GM23338 (cell line): ENCODE measurements at regions not wholly inside any gene's neighbourhood (a gene's known extent, or its start where the extent isn't known, plus 50 kb on each side); places are given as distances from the start of the nearest gene placed in this dataset.

ENCODE experiments used
- ATAC-seq: fragments of 200-7000 bp; cut with Tn5 transposase; 3 replicates; pipeline ENCODE4 v1.9.1; 2020
- DNase-seq: peaks from one replicate; pipeline ENCODE4 v3.0.0-alpha.2; 2015; ENCODE audit warnings: low spot score
- H2AFZ ChIP-seq: fragments of 200-600 bp; sonication (generic); 2 replicates; pipeline ENCODE4 v1.8.0; 2016; ENCODE audit warnings: antibody characterized with exemption, mild to moderate bottlenecking, moderate library complexity
- H3F3A ChIP-seq: fragments of 200-600 bp; sonication (generic); replicated peaks from 2 replicates; pipeline ENCODE4 v1.8.0; 2017; ENCODE audit warnings: antibody characterized with exemption, mixed run types, low read depth
- H3K27ac ChIP-seq: fragments of 200-600 bp; sonication (generic); 2 replicates; pipeline ENCODE4 v1.6.1; 2016; ENCODE audit warnings: low read depth
- H3K27me3 ChIP-seq: fragments of 200-600 bp; sonication (generic); 2 replicates; pipeline ENCODE4 v1.8.0; 2016; ENCODE audit warnings: mild to moderate bottlenecking, mixed run types, moderate library complexity; ENCODE audit not compliant: insufficient read depth
- H3K36me3 ChIP-seq: fragments of 200-600 bp; sonication (generic); 2 replicates; pipeline ENCODE4 v1.8.0; 2016; ENCODE audit warnings: mild to moderate bottlenecking; ENCODE audit not compliant: insufficient read depth
- H3K4me1 ChIP-seq: fragments of 200-600 bp; sonication (generic); 2 replicates; pipeline ENCODE4 v1.8.0; 2016; ENCODE audit warnings: mild to moderate bottlenecking, moderate library complexity; ENCODE audit not compliant: insufficient read depth
- H3K4me2 ChIP-seq: fragments of 200-600 bp; sonication (generic); 2 replicates; pipeline ENCODE4 v1.7.1; 2017; ENCODE audit warnings: mixed run types
- H3K4me3 ChIP-seq: fragments of 200-600 bp; sonication (generic); 2 replicates; pipeline ENCODE4 v1.6.1; 2016; ENCODE audit warnings: mixed run types
- H3K79me2 ChIP-seq: fragments of 200-600 bp; sonication (generic); replicated peaks from 2 replicates; pipeline ENCODE4 v1.8.0; 2017; ENCODE audit warnings: mild to moderate bottlenecking; ENCODE audit not compliant: insufficient read depth
- H3K9me2 ChIP-seq: fragments of 200-600 bp; sonication (generic); 2 replicates; pipeline ENCODE4 v1.8.0; 2017; ENCODE audit not compliant: insufficient read depth
- H4K20me1 ChIP-seq: fragments of 200-600 bp; sonication (generic); replicated peaks from 2 replicates; pipeline ENCODE4 v1.8.0; 2017; ENCODE audit warnings: mild to moderate bottlenecking; ENCODE audit not compliant: insufficient read depth
- H3K27ac Mint-ChIP-seq: 2 replicates; pipeline ENCODE4 v1.8.0; 2020; ENCODE audit warnings: inconsistent platforms, mild to moderate bottlenecking, moderate library complexity, mixed read lengths
- H3K27me3 Mint-ChIP-seq: 3 replicates; pipeline ENCODE4 v1.8.0; 2022; ENCODE audit warnings: low read depth, mild to moderate bottlenecking, moderate library complexity, mixed read lengths, inconsistent platforms; ENCODE audit not compliant: insufficient read depth, poor library complexity
- H3K36me3 Mint-ChIP-seq: 3 replicates; pipeline ENCODE4 v1.8.0; 2021; ENCODE audit warnings: low read depth, mild to moderate bottlenecking, inconsistent platforms, moderate library complexity, mixed read lengths
- H3K4me1 Mint-ChIP-seq: 3 replicates; pipeline ENCODE4 v1.8.0; 2020; ENCODE audit warnings: mild to moderate bottlenecking, inconsistent platforms, mixed read lengths
- H3K4me3 Mint-ChIP-seq: 3 replicates; pipeline ENCODE4 v1.8.0; 2021; ENCODE audit warnings: moderate library complexity, mild to moderate bottlenecking, inconsistent platforms, mixed read lengths
- H3K9me3 Mint-ChIP-seq: 3 replicates; pipeline ENCODE4 v1.8.0; 2020; ENCODE audit warnings: moderate library complexity, mild to moderate bottlenecking, inconsistent platforms, mixed read lengths
- CREB1 ChIP-seq: fragments of 250-450 bp; sonication (Bioruptor Pico); IDR thresholded peaks from 2 replicates; pipeline ENCODE4 v1.5.0; 2020; ENCODE audit warnings: low read depth, mild to moderate bottlenecking, moderate library complexity
- CTCF ChIP-seq, 2 experiments: fragments of 200-600 bp in 1 of 2; sonication (generic) in 1 of 2; conservative IDR thresholded peaks; 2 replicates each; pipeline versions ENCODE4 v1.5.1 to v1.6.1; 2016 to 2017; ENCODE audit warnings: antibody characterized with exemption in 2 of 2, low read depth in 2 of 2, mild to moderate bottlenecking in 2 of 2, moderate library complexity in 1 of 2
- ETS1 ChIP-seq: IDR thresholded peaks from 2 replicates; pipeline ENCODE4 v1.6.1; 2016; ENCODE audit warnings: antibody characterized with exemption
- EZH2 ChIP-seq: fragments of 200-600 bp; sonication (generic); IDR thresholded peaks from one replicate; pipeline ENCODE4 v1.8.0; 2017; ENCODE audit warnings: antibody characterized with exemption, mild to moderate bottlenecking, low read depth; ENCODE audit not compliant: unreplicated experiment
- EZH2phosphoT487 ChIP-seq: fragments of 200-600 bp; sonication (generic); IDR thresholded peaks from one replicate; pipeline ENCODE4 v1.8.1; 2018; ENCODE audit warnings: antibody characterized with exemption; ENCODE audit not compliant: unreplicated experiment
- JUNB ChIP-seq: IDR thresholded peaks from one replicate; pipeline ENCODE4 v1.6.1; 2016; ENCODE audit warnings: antibody characterized with exemption; ENCODE audit not compliant: unreplicated experiment
- NANOG ChIP-seq: IDR thresholded peaks from 2 replicates; pipeline ENCODE4 v1.6.1; 2016; ENCODE audit warnings: antibody characterized with exemption, borderline replicate concordance
- POLR2AphosphoS5 ChIP-seq: IDR thresholded peaks from 2 replicates; pipeline ENCODE4 v1.6.1; 2016; ENCODE audit warnings: antibody characterized with exemption, low read depth
- REST ChIP-seq: IDR thresholded peaks from one replicate; pipeline ENCODE4 v1.6.1; 2018; ENCODE audit warnings: antibody characterized with exemption; ENCODE audit not compliant: unreplicated experiment
- STAT1 ChIP-seq: IDR thresholded peaks from one replicate; pipeline ENCODE4 v1.6.1; 2016; ENCODE audit warnings: antibody characterized with exemption; ENCODE audit not compliant: unreplicated experiment
- ZNF114 ChIP-seq: fragments of 250-450 bp; sonication (Bioruptor Pico); IDR thresholded peaks from 2 replicates; pipeline ENCODE4 v1.5.0; 2020; ENCODE audit warnings: mild to moderate bottlenecking, moderate library complexity
- ZNF331 ChIP-seq: fragments of 250-450 bp; sonication (Bioruptor Pico); IDR thresholded peaks from 2 replicates; pipeline ENCODE4 v1.5.0; 2020; ENCODE audit warnings: low read depth, mild to moderate bottlenecking, moderate library complexity
- ZNF462 ChIP-seq: fragments of 250-450 bp; sonication (Bioruptor Pico); IDR thresholded peaks from 2 replicates; pipeline ENCODE4 v1.5.0; 2020; ENCODE audit warnings: mild to moderate bottlenecking, moderate library complexity

- peaks cover 2% of the 10 kb centered on the region for H3K27me3 Mint-ChIP-seq
- ATAC-seq = no peak
- no peaks in the 10 kb centered on the region for H3K36me3 Mint-ChIP-seq
Measured at GRCh38 chr13:107715496-107715895, 499.8 kb downstream of the LIG4 start.

More at GRCh38 chr13:107715496-107715895, 499.8 kb downstream of the LIG4 start:
- Mint-ChIP-seq H3K4me1 (peaks cover 17% of the 10 kb centered on the region), H3K9me3 (0 out of 3 replicates have a peak, but pooled peaks cover 3% of the 10 kb centered on the region), H3K27ac (no peak overlapping the region), H3K4me3 (no peak overlapping the region)
- Histone ChIP-seq H4K20me1 (no peaks in the 10 kb centered on the region), H3K4me2 (no peak overlapping the region), H3F3A (no peaks in the 10 kb centered on the region), H3K79me2 (0 out of 2 replicates have a peak, but pooled peaks cover 8% of the 10 kb centered on the region), H3K4me3 (no peak overlapping the region), H3K27ac (no peak overlapping the region), H2AFZ (no peak overlapping the region), H3K9me2 (0 out of 2 replicates have a peak, but pooled peaks cover 6% of the 10 kb centered on the region), H3K27me3 (no peaks in the 10 kb centered on the region), H3K36me3 (no peaks in the 10 kb centered on the region), H3K4me1 (peaks cover 13% of the 10 kb centered on the region)
- TF ChIP-seq ETS1 (no peak), POLR2AphosphoS5 (no peak), ZNF114 (CRISPR knock-in tag) (no peak), EZH2phosphoT487 (no peak), ZNF462 (no peak), JUNB (no peak), CREB1 (CRISPR knock-in tag) (no peak), STAT1 (no peak), REST (no peak), NANOG (no peak), EZH2 (no peak), CTCF (conservative IDR thresholded peaks at IDR 0.05; ENCODE audit: low read depth in 2 of 2) (no peak), ZNF331 (CRISPR knock-in tag) (no peak)
- DNase-seq = no peak
